Trophoblast cell (in vitro differentiated cells and primary cell): ENCODE measurements at regions not wholly inside any gene's neighbourhood (a gene's known extent, or its start where the extent isn't known, plus 50 kb on each side); places are given as distances from the start of the nearest gene placed in this dataset.

Source experiments
- DNase-seq, 2 donors: peaks; one replicate each; pipeline ENCODE4 v3.0.0-alpha.2; 2016
- H2AFZ ChIP-seq: 2 replicates; pipeline ENCODE4 v1.6.1; 2013; ENCODE audit warnings: low read length, moderate library complexity, mild to moderate bottlenecking; ENCODE audit not compliant: insufficient read depth, poor library complexity
- H2AK5ac ChIP-seq: 2 replicates; pipeline ENCODE4 v1.6.1; 2013; ENCODE audit warnings: mild to moderate bottlenecking, low read length
- H2BK120ac ChIP-seq: 2 replicates; pipeline ENCODE4 v1.6.1; 2013; ENCODE audit warnings: low read length, mild to moderate bottlenecking, moderate library complexity; ENCODE audit not compliant: insufficient read depth, poor library complexity
- H2BK12ac ChIP-seq: 2 replicates; pipeline ENCODE4 v1.6.1; 2013; ENCODE audit warnings: mild to moderate bottlenecking, low read length, moderate library complexity
- H2BK5ac ChIP-seq: 2 replicates; pipeline ENCODE4 v1.6.1; 2013; ENCODE audit warnings: low read length, low read depth, moderate library complexity, mild to moderate bottlenecking; ENCODE audit not compliant: poor library complexity
- H3K14ac ChIP-seq: 2 replicates; pipeline ENCODE4 v1.6.1; 2013; ENCODE audit warnings: mild to moderate bottlenecking, low read length
- H3K18ac ChIP-seq: 2 replicates; pipeline ENCODE4 v1.6.1; 2013; ENCODE audit warnings: mild to moderate bottlenecking, low read length
- H3K23ac ChIP-seq: 2 replicates; pipeline ENCODE4 v1.6.1; 2013; ENCODE audit warnings: low read length
- H3K27ac ChIP-seq: 2 replicates; pipeline ENCODE4 v1.5.1; 2013; ENCODE audit warnings: low read depth, mild to moderate bottlenecking, inconsistent platforms, low read length, moderate library complexity
- H3K27me3 ChIP-seq: 2 replicates; pipeline ENCODE4 v1.6.1; 2013; ENCODE audit warnings: inconsistent platforms, mild to moderate bottlenecking, low read length, moderate library complexity; ENCODE audit not compliant: insufficient read depth
- H3K36me3 ChIP-seq, 2 experiments: 1 replicate in 1 of 2; 2 replicates in 1 of 2; pipeline ENCODE4 v1.6.1; 2013; ENCODE audit warnings: low read length in 2 of 2, mild to moderate bottlenecking in 2 of 2, moderate library complexity in 1 of 2; ENCODE audit not compliant: insufficient read depth in 2 of 2, control insufficient read depth in 1 of 2
- H3K4ac ChIP-seq: 2 replicates; pipeline ENCODE4 v1.6.1; 2013; ENCODE audit warnings: low read depth, mild to moderate bottlenecking, low read length, moderate library complexity
- H3K4me1 ChIP-seq, 2 experiments: 1 replicate in 1 of 2; 2 replicates in 1 of 2; pipeline ENCODE4 v1.6.1; 2013; ENCODE audit warnings: low read length in 2 of 2, mild to moderate bottlenecking in 2 of 2, moderate library complexity in 1 of 2; ENCODE audit not compliant: insufficient read depth in 2 of 2, control insufficient read depth in 1 of 2
- H3K4me2 ChIP-seq: 2 replicates; pipeline ENCODE4 v1.6.1; 2013; ENCODE audit warnings: inconsistent platforms, mild to moderate bottlenecking, low read length, moderate library complexity
- H3K4me3 ChIP-seq: 2 replicates; pipeline ENCODE4 v1.5.1; 2013; ENCODE audit warnings: mild to moderate bottlenecking, low read depth, low read length, inconsistent platforms
- H3K79me1 ChIP-seq: one replicate; pipeline ENCODE4 v1.6.1; 2013; ENCODE audit warnings: low read length
- H3K79me2 ChIP-seq: 2 replicates; pipeline ENCODE4 v1.6.1; 2013; ENCODE audit warnings: low read length, mild to moderate bottlenecking; ENCODE audit not compliant: control insufficient read depth, insufficient read depth, poor library complexity
- H3K9ac ChIP-seq: 2 replicates; pipeline ENCODE4 v1.6.1; 2013; ENCODE audit warnings: mild to moderate bottlenecking, low read length
- H3K9me3 ChIP-seq: 2 replicates; pipeline ENCODE4 v1.6.1; 2013; ENCODE audit warnings: low read depth, mild to moderate bottlenecking, control low read depth, inconsistent platforms, low read length; ENCODE audit not compliant: insufficient read depth
- H4K12ac ChIP-seq: 2 replicates; pipeline ENCODE4 v1.6.1; 2013; ENCODE audit warnings: low read depth, mild to moderate bottlenecking, low read length, moderate library complexity
- H4K8ac ChIP-seq: 2 replicates; pipeline ENCODE4 v1.6.1; 2013; ENCODE audit warnings: low read depth, mild to moderate bottlenecking, low read length, moderate library complexity
- H4K91ac ChIP-seq: one replicate; pipeline ENCODE4 v1.6.1; 2013; ENCODE audit warnings: low read depth, mild to moderate bottlenecking, low read length, moderate library complexity
- WGBS: extraction: QIAGEN DNeasy Blood & Tissue Kit; methylation state at CpG from one replicate; pipeline ENCODE4 v1.1.7; 2013; ENCODE audit warnings: missing lambda C conversion rate; ENCODE audit not compliant: insufficient read length, insufficient coverage; ENCODE audit errors: extremely low coverage; 5-methylcytosine and 5-hydroxymethylcytosine counted together

DNA sequence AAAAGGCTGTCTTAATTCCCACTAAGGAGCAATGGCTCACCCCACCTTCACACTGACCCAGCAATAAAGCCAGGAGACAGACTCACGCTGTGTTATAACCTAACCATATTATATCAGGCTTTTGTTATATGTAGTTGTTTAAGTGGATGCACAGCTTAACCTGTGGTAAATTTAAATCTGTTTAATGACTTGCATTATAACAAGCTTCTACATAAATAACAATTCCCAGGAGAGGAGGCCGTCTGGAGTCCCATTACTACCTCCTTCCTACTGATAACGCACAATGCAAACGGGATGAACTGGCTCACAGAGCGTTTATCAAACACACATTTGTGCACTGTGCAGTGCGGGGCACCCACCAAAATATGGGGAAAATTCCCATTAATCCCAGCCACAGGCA, 102.1 kb upstream of the MGMT start:
- WGBS: no CpG with 5 or more reads among the region's 6 CpGs
- Histone ChIP-seq H3K4ac (no peak overlapping the region), H2AFZ (no peak overlapping the region), H3K9me3 (no peaks in the 10 kb centered on the region), H3K23ac (no peak overlapping the region), H3K4me1 (no peaks in the 10 kb centered on the region), H2BK120ac (no peak overlapping the region), H3K9ac (no peak overlapping the region), H2BK5ac (no peak overlapping the region), H3K79me2 (no peaks in the 10 kb centered on the region), H4K12ac (no peak overlapping the region), H3K4me2 (no peak overlapping the region), H4K91ac (no peak overlapping the region), H4K8ac (no peak overlapping the region), H3K27me3 (no peaks in the 10 kb centered on the region), H3K18ac (no peak overlapping the region), H3K79me1 (no peaks in the 10 kb centered on the region), H2AK5ac (no peak overlapping the region), H2BK12ac (no peak overlapping the region), H3K27ac (no peak overlapping the region), H3K14ac (no peak overlapping the region), H3K36me3 (no peaks in the 10 kb centered on the region), H3K4me3 (no peak overlapping the region)
- no peak for DNase-seq

DNA sequence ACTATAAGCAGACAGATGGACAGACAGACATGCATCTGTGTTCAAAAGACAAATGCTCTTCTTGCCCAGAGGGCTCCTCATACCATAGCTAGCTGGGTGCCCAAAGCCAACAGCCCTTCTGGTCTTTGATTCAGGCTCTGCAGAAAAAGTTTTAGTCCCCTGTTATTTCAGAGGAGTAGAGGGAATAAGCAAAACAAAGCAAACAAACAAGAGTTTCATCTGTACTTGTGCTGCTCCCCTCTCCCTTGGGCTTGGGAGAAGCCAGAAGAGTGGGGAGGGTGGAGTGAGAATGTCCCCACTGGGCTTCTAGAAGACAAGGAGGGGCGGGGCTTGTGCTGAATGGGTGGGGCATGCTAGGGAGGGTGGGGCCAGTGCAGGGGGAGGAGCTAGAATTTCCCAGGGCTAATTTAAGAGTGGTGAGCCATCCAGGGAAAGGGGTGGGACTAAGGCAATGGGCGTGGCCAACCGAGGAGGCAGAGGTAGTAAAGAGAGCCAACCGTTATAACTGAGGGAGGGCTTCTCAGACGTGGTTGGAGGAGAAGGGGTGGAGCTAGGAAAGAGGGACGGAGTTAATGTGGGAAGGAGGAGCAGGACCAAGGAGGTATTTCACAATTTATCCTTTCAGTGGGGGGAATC, 101.2 kb upstream of the MGMT start:
- no peak overlapping the region for H2BK5ac ChIP-seq
- no peak overlapping the region for H2AK5ac ChIP-seq
- no peak overlapping the region for H3K4ac ChIP-seq
- H2BK120ac ChIP-seq: no peak overlapping the region
- H3K27ac ChIP-seq: no peak overlapping the region
- H3K23ac ChIP-seq: no peak overlapping the region
- H3K4me2 ChIP-seq: no peak overlapping the region
- H3K18ac ChIP-seq: no peak overlapping the region
- DNase-seq: no peak
- H4K8ac ChIP-seq: no peak overlapping the region
- H4K91ac ChIP-seq: no peak overlapping the region
- no peak overlapping the region for H3K4me3 ChIP-seq
- H3K36me3 ChIP-seq: no peaks in the 10 kb centered on the region
- H4K12ac ChIP-seq: no peak overlapping the region
- WGBS: no CpG with 5 or more reads among the region's 6 CpGs
- H3K4me1 ChIP-seq: no peaks in the 10 kb centered on the region
- no peak overlapping the region for H2AFZ ChIP-seq
- H3K14ac ChIP-seq: no peak overlapping the region
- no peaks in the 10 kb centered on the region for H3K9me3 ChIP-seq
- no peak overlapping the region for H3K9ac ChIP-seq
- H3K79me1 ChIP-seq: no peaks in the 10 kb centered on the region
- H3K79me2 ChIP-seq: no peaks in the 10 kb centered on the region
- no peaks in the 10 kb centered on the region for H3K27me3 ChIP-seq
- no peak overlapping the region for H2BK12ac ChIP-seq

DNA sequence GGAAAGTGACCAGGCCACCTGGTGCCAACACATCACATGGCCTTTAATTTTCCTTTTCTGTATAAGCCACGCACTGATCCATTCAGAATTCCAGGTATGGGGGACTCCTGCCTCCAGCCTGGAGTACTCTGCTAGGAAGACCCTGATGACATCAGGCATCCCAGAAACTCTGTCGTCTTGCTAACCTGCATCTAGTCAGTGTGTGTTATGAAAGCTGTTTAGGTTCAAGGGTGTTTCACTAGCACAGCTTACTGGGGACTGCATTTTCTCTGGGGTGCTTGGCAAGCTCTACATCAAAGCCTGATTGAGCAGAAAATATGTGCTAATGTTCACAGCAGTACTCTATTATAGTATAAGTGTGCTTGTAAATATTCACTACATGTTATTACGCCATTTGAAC, 100.6 kb upstream of the MGMT start:
- no CpG with 5 or more reads among the region's 3 CpGs for WGBS

DNA sequence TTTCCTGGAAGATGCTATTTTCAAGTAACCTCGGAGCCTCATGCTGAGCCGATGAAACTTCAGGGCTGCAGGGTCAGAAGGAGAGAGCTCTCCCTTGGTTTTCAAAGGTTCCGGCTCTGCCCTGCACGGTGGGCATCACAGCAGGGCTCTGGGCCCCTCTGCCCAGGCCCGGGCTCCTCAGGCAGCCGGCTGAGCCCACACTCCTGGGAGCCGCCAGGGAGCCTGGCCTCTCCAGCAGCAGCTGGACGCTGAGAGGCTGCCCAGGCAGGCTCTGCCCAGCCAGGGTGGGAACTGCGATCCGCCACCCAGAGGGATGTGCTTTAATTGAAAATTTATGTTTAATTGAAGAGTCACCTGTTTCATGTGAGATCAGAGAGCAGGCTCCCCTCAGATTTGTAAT, 97.5 kb upstream of the MGMT start:
- no peak overlapping the region for H4K8ac ChIP-seq
- no peak overlapping the region for H3K18ac ChIP-seq
- no peaks in the 10 kb centered on the region for H3K4me1 ChIP-seq
- H3K79me2 ChIP-seq: no peaks in the 10 kb centered on the region
- H3K4me2 ChIP-seq: no peak overlapping the region
- no peak overlapping the region for H3K23ac ChIP-seq
- no peak overlapping the region for H2AK5ac ChIP-seq
- H2AFZ ChIP-seq: no peak overlapping the region
- no peak overlapping the region for H3K14ac ChIP-seq
- H3K27me3 ChIP-seq: no peaks in the 10 kb centered on the region
- DNase-seq: no peak
- no peak overlapping the region for H2BK12ac ChIP-seq
- H3K36me3 ChIP-seq: no peaks in the 10 kb centered on the region
- no peak overlapping the region for H3K9ac ChIP-seq
- H3K4ac ChIP-seq: no peak overlapping the region
- H4K12ac ChIP-seq: no peak overlapping the region
- WGBS: no CpG with 5 or more reads among the region's 10 CpGs
- H3K9me3 ChIP-seq: no peaks in the 10 kb centered on the region
- no peaks in the 10 kb centered on the region for H3K79me1 ChIP-seq
- no peak overlapping the region for H3K4me3 ChIP-seq
- H4K91ac ChIP-seq: no peak overlapping the region
- H2BK5ac ChIP-seq: no peak overlapping the region
- no peak overlapping the region for H3K27ac ChIP-seq
- no peak overlapping the region for H2BK120ac ChIP-seq

More for the DNA sequence above, 100.6 kb upstream of the MGMT start:
- Histone ChIP-seq H3K4me3 (no peak overlapping the region), H3K18ac (no peak overlapping the region), H4K8ac (no peak overlapping the region), H2AFZ (no peak overlapping the region), H3K4me2 (no peak overlapping the region), H3K14ac (no peak overlapping the region), H3K4ac (no peak overlapping the region), H2BK120ac (no peak overlapping the region), H3K79me1 (no peaks in the 10 kb centered on the region), H4K12ac (no peak overlapping the region), H3K36me3 (no peaks in the 10 kb centered on the region), H3K9me3 (no peaks in the 10 kb centered on the region), H4K91ac (no peak overlapping the region), H3K23ac (no peak overlapping the region), H3K27ac (no peak overlapping the region), H2BK5ac (no peak overlapping the region), H2AK5ac (no peak overlapping the region), H3K9ac (no peak overlapping the region), H2BK12ac (no peak overlapping the region), H3K79me2 (no peaks in the 10 kb centered on the region), H3K4me1 (no peaks in the 10 kb centered on the region), H3K27me3 (no peaks in the 10 kb centered on the region)
- DNase-seq: no peak
